CD4-positive, alpha-beta T cell treated with Interleukin-4 for 4 hours (primary cell): ENCODE measurements at regions not wholly inside any gene's neighbourhood (a gene's known extent, or its start where the extent isn't known, plus 50 kb on each side); places are given as distances from the start of the nearest gene placed in this dataset.
"Not testable (repeated sequence)": the region's sequence is repeated elsewhere in the genome, so short reads cannot be mapped to it uniquely, and the experiment has no call there.

Experiments used
- DNase-seq: peaks from one replicate; pipeline ENCODE4 v3.0.0-alpha.2; 2020

GRCh38 chr10:25869609-25870008 is 64.4 kb upstream of the MYO3A start:
- no peak for DNase-seq

GRCh38 chr10:25874402-25874801 is 59.6 kb upstream of the MYO3A start:
- DNase-seq = not testable (repeated sequence)

GRCh38 chr10:25875556-25876165 is 58.4 kb upstream of the MYO3A start:
- DNase-seq = peak; percentile 48

- no peak for DNase-seq
These were observed 56.7 kb upstream of the MYO3A start for GRCh38 chr10:25877296-25877695.
